ENCODE measurements at regions not wholly inside any gene's neighbourhood (a gene's known extent, or its start where the extent isn't known, plus 50 kb on each side); places are given as distances from the start of the nearest gene placed in this dataset.

DNA sequence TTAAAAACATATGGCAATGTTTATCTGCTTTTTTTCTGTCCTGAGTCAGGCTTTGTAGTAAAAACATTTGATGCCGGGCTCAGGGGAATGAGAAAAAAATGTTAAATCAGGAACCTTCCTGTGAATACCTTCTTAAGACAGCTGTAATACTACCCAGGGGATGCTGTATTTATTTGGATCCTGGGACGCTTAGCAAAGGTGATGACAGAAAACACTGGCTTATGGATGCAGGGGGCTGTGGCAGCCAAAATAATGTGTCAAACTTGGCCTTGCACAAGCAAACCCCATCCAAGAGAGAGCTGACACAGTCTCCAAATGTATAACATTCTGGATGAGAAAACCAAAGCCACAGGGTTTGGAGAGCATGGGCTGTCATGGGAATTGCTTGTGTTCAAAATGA is 438.2 kb upstream of the PROK2 start:
- H3K56ac ChIP-seq (replicated peaks; ENCODE audit: insufficient read length, low read depth, low read length): no peak overlapping the region
- H3K9ac ChIP-seq (replicated peaks in 1 of 4; ENCODE audit: extremely low read depth in 1 of 4, low read depth in 3 of 4, low read length in 3 of 4): no peak overlapping the region
- no peaks in the 10 kb centered on the region for H3K79me2 ChIP-seq (ENCODE audit: control insufficient read depth in 1 of 2, insufficient read depth in 2 of 2, low read length in 2 of 2)
- no peak overlapping the region for H4K5ac ChIP-seq (ENCODE audit: insufficient read length, low read depth, low read length)
- no peak for DNase-seq (ENCODE audit: low read depth in 1 of 2, low spot score in 2 of 2)
- H3K4me3 ChIP-seq (ENCODE audit: extremely low read depth in 1 of 4, insufficient read depth in 2 of 4, low read depth in 3 of 4, low read length in 4 of 4): no peak overlapping the region
- H3K23me2 ChIP-seq (ENCODE audit: low read depth, low read length): no peaks in the 10 kb centered on the region; the same call in 1 of the 2 replicates
- H4K8ac ChIP-seq (ENCODE audit: extremely low read depth, insufficient read depth, low read length): no peak overlapping the region
- no peaks in the 10 kb centered on the region for H3K27me3 ChIP-seq (replicated peaks in 1 of 4; ENCODE audit: control insufficient read depth in 3 of 4, extremely low read depth in 1 of 4, insufficient read depth in 3 of 4, low read length in 3 of 4)
- H2BK15ac ChIP-seq (ENCODE audit: low read length): no peak overlapping the region
- H3K79me1 ChIP-seq (ENCODE audit: low read depth, low read length): no peaks in the 10 kb centered on the region; the same call in 1 of the 2 replicates
- no peak overlapping the region for H3K14ac ChIP-seq (ENCODE audit: insufficient read length)
- POLR2A ChIA-PET (ENCODE audit: partially characterized antibody): no interaction called here
- TF ChIP-seq, protein P1, sequence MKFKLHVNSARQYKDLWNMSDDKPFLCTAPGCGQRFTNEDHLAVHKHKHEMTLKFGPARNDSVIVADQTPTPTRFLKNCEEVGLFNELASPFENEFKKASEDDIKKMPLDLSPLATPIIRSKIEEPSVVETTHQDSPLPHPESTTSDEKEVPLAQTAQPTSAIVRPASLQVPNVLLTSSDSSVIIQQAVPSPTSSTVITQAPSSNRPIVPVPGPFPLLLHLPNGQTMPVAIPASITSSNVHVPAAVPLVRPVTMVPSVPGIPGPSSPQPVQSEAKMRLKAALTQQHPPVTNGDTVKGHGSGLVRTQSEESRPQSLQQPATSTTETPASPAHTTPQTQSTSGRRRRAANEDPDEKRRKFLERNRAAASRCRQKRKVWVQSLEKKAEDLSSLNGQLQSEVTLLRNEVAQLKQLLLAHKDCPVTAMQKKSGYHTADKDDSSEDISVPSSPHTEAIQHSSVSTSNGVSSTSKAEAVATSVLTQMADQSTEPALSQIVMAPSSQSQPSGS (IDR thresholded peaks at IDR 0.05; ENCODE audit: low read length): no peak
- no peak for TF ChIP-seq CREB1 (IDR thresholded peaks at IDR 0.05)
- no peak for TF ChIP-seq TBP (IDR thresholded peaks at IDR 0.05; ENCODE audit: low read depth, low read length)
- no peak for TF ChIP-seq SIRT6 (IDR thresholded peaks at IDR 0.05; ENCODE audit: low read length)
- no peak for TF ChIP-seq NRF1 (IDR thresholded peaks at IDR 0.05; ENCODE audit: low read depth, low read length)
- TF ChIP-seq CBX8 (IDR thresholded peaks at IDR 0.05; ENCODE audit: borderline replicate concordance, low read depth, low read length): no peak
- TF ChIP-seq POU5F1 (IDR thresholded peaks at IDR 0.05; ENCODE audit: low read depth, low read length): no peak
- TF ChIP-seq GABPA (IDR thresholded peaks at IDR 0.05; ENCODE audit: borderline replicate concordance, insufficient read depth, low read length): no peak
- TF ChIP-seq NANOG (IDR thresholded peaks at IDR 0.05; ENCODE audit: insufficient read depth, low read depth, low read length, poor library complexity, severe bottlenecking): no peak
- TF ChIP-seq TCF12 (IDR thresholded peaks at IDR 0.05; ENCODE audit: low read depth, low read length): no peak
- TF ChIP-seq TEAD4 (IDR thresholded peaks at IDR 0.05; ENCODE audit: low read depth, low read length): no peak
- TF ChIP-seq, protein P2, sequence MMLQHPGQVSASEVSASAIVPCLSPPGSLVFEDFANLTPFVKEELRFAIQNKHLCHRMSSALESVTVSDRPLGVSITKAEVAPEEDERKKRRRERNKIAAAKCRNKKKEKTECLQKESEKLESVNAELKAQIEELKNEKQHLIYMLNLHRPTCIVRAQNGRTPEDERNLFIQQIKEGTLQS (IDR thresholded peaks at IDR 0.05; ENCODE audit: insufficient read depth, low read depth, low read length): no peak
- H2BK12ac ChIP-seq (ENCODE audit: low read depth, low read length): no peak overlapping the region
- no peak overlapping the region for H2BK5ac ChIP-seq (ENCODE audit: low read depth, low read length)
- no peak overlapping the region for H4K91ac ChIP-seq (replicated peaks; ENCODE audit: insufficient read length, low read length)
- no peak overlapping the region for H2BK120ac ChIP-seq (replicated peaks; ENCODE audit: low read depth, low read length)
- no peak overlapping the region for H3K23ac ChIP-seq (ENCODE audit: insufficient read length)
- H2AK5ac ChIP-seq (ENCODE audit: low read depth, low read length): no peak overlapping the region
- CTCF ChIA-PET (ENCODE audit: partially characterized antibody): interaction anchor here (1.0 to 2.0 kb wide), 3 partner anchors 9 to 30 kb away, joined by 4 to 6 read pairs (median 5); no protein-coding TSS in a partner anchor
- no peak for FAIRE-seq
- no peak overlapping the region for H2BK20ac ChIP-seq (ENCODE audit: low read length)
- H4K20me1 ChIP-seq (replicated peaks in 1 of 2; ENCODE audit: control insufficient read depth in 1 of 2, insufficient read depth in 2 of 2, low read length in 2 of 2): no peaks in the 10 kb centered on the region
- H3K4ac ChIP-seq (replicated peaks; ENCODE audit: insufficient read length, low read depth, low read length): no peak overlapping the region
- 92% methylated on average over 2 of the region's 2 CpGs; no CpG with 5 or more reads in 1 of the 2 experiments for WGBS, 2 experiments (ENCODE audit: extremely low coverage in 1 of 2, insufficient coverage in 1 of 2, insufficient read length in 1 of 2, insufficient replicate concordance in 2 of 2, low coverage in 1 of 2, low lambda C conversion rate in 2 of 2, missing lambda C conversion rate in 1 of 2)
- H3K27ac ChIP-seq (ENCODE audit: low read depth, low read length): no peak overlapping the region
- no peak overlapping the region for H3K4me2 ChIP-seq (ENCODE audit: insufficient read depth in 1 of 2, low read depth in 2 of 2, low read length in 2 of 2)
- no peaks in the 10 kb centered on the region for H3K4me1 ChIP-seq (replicated peaks in 1 of 4; ENCODE audit: control insufficient read depth in 3 of 4, insufficient read depth in 4 of 4, low read length in 3 of 4)
- no peaks in the 10 kb centered on the region for H3K36me3 ChIP-seq (ENCODE audit: control insufficient read depth in 2 of 4, insufficient read depth in 4 of 4, low read length in 3 of 4)
- H2AFZ ChIP-seq (ENCODE audit: low read length): no peak overlapping the region
- peaks cover 4 to 9% of the 10 kb centered on the region in 2 experiments; a peak in 3 of 4 replicates for H3K9me3 ChIP-seq (ENCODE audit: insufficient read depth in 2 of 2, low read depth in 1 of 2, low read length in 1 of 2)
- H3K18ac ChIP-seq (ENCODE audit: extremely low read depth, low read length): no peak overlapping the region

Data from H1 (cell line).